H9 (cell line): ENCODE measurements at regions not wholly inside any gene's neighbourhood (a gene's known extent, or its start where the extent isn't known, plus 50 kb on each side); places are given as distances from the start of the nearest gene placed in this dataset.

ENCODE experiments used
- DNase-seq: peaks from one replicate; pipeline ENCODE4 v3.0.0-alpha.2; 2017
- H2AFZ ChIP-seq: one replicate; pipeline ENCODE4 v1.6.1; 2013; ENCODE audit warnings: mild to moderate bottlenecking, low read length, control low read depth, moderate library complexity
- H2AK5ac ChIP-seq: 2 replicates; pipeline ENCODE4 v1.6.1; 2013; ENCODE audit warnings: low read length, control low read depth, mixed read lengths; ENCODE audit not compliant: insufficient read length
- H2BK120ac ChIP-seq: one replicate; pipeline ENCODE4 v1.6.1; 2013; ENCODE audit warnings: low read depth, mild to moderate bottlenecking, low read length, control low read depth, inconsistent platforms; ENCODE audit not compliant: poor library complexity, severe bottlenecking
- H2BK12ac ChIP-seq: 2 replicates; pipeline ENCODE4 v1.6.1; 2013; ENCODE audit warnings: low read length, control low read depth, mixed read lengths, low read depth; ENCODE audit not compliant: insufficient read length
- H2BK15ac ChIP-seq: 2 replicates; pipeline ENCODE4 v1.6.1; 2013; ENCODE audit warnings: low read depth, low read length, control low read depth
- H2BK20ac ChIP-seq: one replicate; pipeline ENCODE4 v1.6.1; 2013; ENCODE audit warnings: low read depth, mild to moderate bottlenecking, low read length, control low read depth, inconsistent platforms; ENCODE audit not compliant: poor library complexity, severe bottlenecking
- H2BK5ac ChIP-seq: 2 replicates; pipeline ENCODE4 v1.6.1; 2013; ENCODE audit warnings: low read length, control low read depth, mixed read lengths; ENCODE audit not compliant: insufficient read length
- H3K14ac ChIP-seq: 2 replicates; pipeline ENCODE4 v1.6.1; 2013; ENCODE audit warnings: low read length, control low read depth; ENCODE audit not compliant: insufficient read depth
- H3K18ac ChIP-seq: 2 replicates; pipeline ENCODE4 v1.6.1; 2013; ENCODE audit warnings: low read depth, mild to moderate bottlenecking, mixed read lengths, low read length, control low read depth; ENCODE audit not compliant: insufficient read length
- H3K23ac ChIP-seq: 2 replicates; pipeline ENCODE4 v1.6.1; 2013; ENCODE audit warnings: low read length, control low read depth, mixed read lengths, low read depth; ENCODE audit not compliant: insufficient read length
- H3K23me2 ChIP-seq: 2 replicates; pipeline ENCODE4 v1.6.1; 2013; ENCODE audit warnings: low read depth, mild to moderate bottlenecking, mixed read lengths, low read length, control low read depth; ENCODE audit not compliant: insufficient read length, poor library complexity, severe bottlenecking
- H3K27ac ChIP-seq: 2 replicates; pipeline ENCODE4 v1.5.1; 2013; ENCODE audit warnings: low read length, control low read depth, mixed read lengths, low read depth; ENCODE audit not compliant: insufficient read length
- H3K27me3 ChIP-seq: 2 replicates; pipeline ENCODE4 v1.6.1; 2013; ENCODE audit warnings: low read length, control low read depth, inconsistent platforms; ENCODE audit not compliant: insufficient read depth
- H3K4ac ChIP-seq: 2 replicates; pipeline ENCODE4 v1.6.1; 2013; ENCODE audit warnings: low read depth, mild to moderate bottlenecking, control low read depth, inconsistent platforms, low read length, moderate library complexity
- H3K4me1 ChIP-seq: 2 replicates; pipeline ENCODE4 v1.6.1; 2013; ENCODE audit warnings: low read length, control low read depth, inconsistent platforms; ENCODE audit not compliant: insufficient read depth
- H3K4me2 ChIP-seq: 2 replicates; pipeline ENCODE4 v1.6.1; 2013; ENCODE audit warnings: low read length, control low read depth, mixed read lengths; ENCODE audit not compliant: insufficient read length, insufficient read depth
- H3K56ac ChIP-seq: 2 replicates; pipeline ENCODE4 v1.6.1; 2013; ENCODE audit warnings: low read depth, mild to moderate bottlenecking, mixed read lengths, low read length, control low read depth; ENCODE audit not compliant: insufficient read length
- H3K79me1 ChIP-seq: 2 replicates; pipeline ENCODE4 v1.6.1; 2013; ENCODE audit warnings: low read depth, mild to moderate bottlenecking, moderate library complexity, low read length, control low read depth, inconsistent platforms; ENCODE audit not compliant: insufficient read depth, poor library complexity, severe bottlenecking
- H3K79me2 ChIP-seq: 2 replicates; pipeline ENCODE4 v1.6.1; 2013; ENCODE audit warnings: low read length, control low read depth, inconsistent platforms; ENCODE audit not compliant: insufficient read depth
- H3K9ac ChIP-seq: 2 replicates; pipeline ENCODE4 v1.6.1; 2013; ENCODE audit warnings: low read length, control low read depth, mixed read lengths; ENCODE audit not compliant: insufficient read length; ENCODE audit errors: extremely low read depth
- H3K9me3 ChIP-seq: one replicate; pipeline ENCODE4 v1.6.1; 2013; ENCODE audit warnings: low read depth, low read length, inconsistent platforms; ENCODE audit not compliant: control insufficient read depth
- H3T11ph ChIP-seq: one replicate; pipeline ENCODE4 v1.6.1; 2013; ENCODE audit warnings: mild to moderate bottlenecking, low read length, control low read depth, inconsistent platforms
- H4K20me1 ChIP-seq: one replicate; pipeline ENCODE4 v1.6.1; 2013; ENCODE audit not compliant: control insufficient read depth, insufficient read length, insufficient read depth
- H4K5ac ChIP-seq: 2 replicates; pipeline ENCODE4 v1.6.1; 2013; ENCODE audit warnings: low read depth, mild to moderate bottlenecking, mixed read lengths, low read length, control low read depth; ENCODE audit not compliant: insufficient read length
- H4K8ac ChIP-seq: replicated peaks from 2 replicates; pipeline ENCODE4 v1.6.1; 2013; ENCODE audit warnings: low read length, control low read depth, mixed read lengths, low read depth; ENCODE audit not compliant: insufficient read length
- H4K91ac ChIP-seq: 2 replicates; pipeline ENCODE4 v1.6.1; 2013; ENCODE audit warnings: low read depth, mild to moderate bottlenecking, moderate library complexity, mixed read lengths, low read length, control low read depth; ENCODE audit not compliant: insufficient read length
- H3K27ac Mint-ChIP-seq, 3 experiments: 2 replicates in 2 of 3; 3 replicates in 1 of 3; pipeline ENCODE4 v1.8.0; 2020 to 2021; ENCODE audit warnings: mixed read lengths in 3 of 3, mild to moderate bottlenecking in 1 of 3, moderate library complexity in 1 of 3
- H3K27me3 Mint-ChIP-seq: 2 replicates; pipeline ENCODE4 v1.8.0; 2021; ENCODE audit warnings: low read depth, mild to moderate bottlenecking, moderate library complexity, mixed read lengths
- H3K36me3 Mint-ChIP-seq, 3 experiments: 2 replicates in 2 of 3; 3 replicates in 1 of 3; pipeline ENCODE4 v1.8.0; 2020 to 2021; ENCODE audit warnings: low read depth in 3 of 3, mixed read lengths in 3 of 3; ENCODE audit not compliant: insufficient read depth in 1 of 3
- H3K4me1 Mint-ChIP-seq, 2 experiments: 2 replicates each; pipeline ENCODE4 v1.8.0; 2020; ENCODE audit warnings: mixed read lengths in 2 of 2
- H3K4me3 Mint-ChIP-seq, 2 experiments: 2 replicates in 1 of 2; 3 replicates in 1 of 2; pipeline ENCODE4 v1.8.0; 2020 to 2021; ENCODE audit warnings: mild to moderate bottlenecking in 2 of 2, mixed read lengths in 2 of 2, moderate library complexity in 1 of 2
- H3K9me3 Mint-ChIP-seq, 2 experiments: 2 replicates in 1 of 2; 3 replicates in 1 of 2; pipeline ENCODE4 v1.8.0; 2020; ENCODE audit warnings: mild to moderate bottlenecking in 2 of 2, mixed read lengths in 2 of 2, moderate library complexity in 1 of 2
- CTCF ChIP-seq: fragments of 200-600 bp; sonication (generic); conservative IDR thresholded peaks from 3 replicates; pipeline ENCODE4 v1.8.0; 2021; ENCODE audit warnings: antibody characterized with exemption, mild to moderate bottlenecking
- WGBS: extraction: QIAGEN DNeasy Blood & Tissue Kit; methylation state at CpG from one replicate; pipeline ENCODE4 v1.1.7; 2013; ENCODE audit warnings: missing lambda C conversion rate, low lambda C conversion rate, mixed read lengths; ENCODE audit not compliant: insufficient read length; ENCODE audit errors: extremely low coverage; 5-methylcytosine and 5-hydroxymethylcytosine counted together

- Histone ChIP-seq H3K18ac (no peak overlapping the region), H4K5ac (no peak overlapping the region), H3K9ac (no peak overlapping the region), H3K27me3 (no peaks in the 10 kb centered on the region), H2BK5ac (no peak overlapping the region), H3T11ph (no peak overlapping the region), H3K79me1 (no peaks in the 10 kb centered on the region), H4K91ac (no peak overlapping the region), H3K4ac (no peak overlapping the region), H2BK20ac (no peak overlapping the region), H2AK5ac (no peak overlapping the region), H3K23me2 (no peaks in the 10 kb centered on the region), H3K14ac (no peak overlapping the region), H3K4me2 (no peak overlapping the region), H4K20me1 (no peaks in the 10 kb centered on the region), H2BK12ac (no peak overlapping the region), H3K27ac (no peak overlapping the region), H3K56ac (no peak overlapping the region), H2BK15ac (no peak overlapping the region), H2BK120ac (no peak overlapping the region), H2AFZ (no peak overlapping the region), H3K79me2 (no peaks in the 10 kb centered on the region), H3K23ac (no peak overlapping the region), H3K4me1 (no peaks in the 10 kb centered on the region), H4K8ac (no peak overlapping the region), H3K9me3 (no peaks in the 10 kb centered on the region)
- H3K4me3 Mint-ChIP-seq: no peak overlapping the region
- DNase-seq: no peak
- H3K9me3 Mint-ChIP-seq: peaks cover 0 to 2% of the 10 kb centered on the region in 2 experiments; a peak in 1 of 5 replicates
- no peak for TF ChIP-seq CTCF
- H3K27ac Mint-ChIP-seq: no peak overlapping the region
- H3K27me3 Mint-ChIP-seq: no peaks in the 10 kb centered on the region
- H3K4me1 Mint-ChIP-seq: peaks cover 5 to 8% of the 10 kb centered on the region in 2 experiments
- no CpG with 5 or more reads among the region's 2 CpGs for WGBS
- H3K36me3 Mint-ChIP-seq: no peaks in the 10 kb centered on the region; a peak in 2 of 7 replicates
Measured at GRCh38 chr3:25064681-25065080, 363.4 kb upstream of the RARB start.
